Astrocyte (in vitro differentiated cells and primary cell): ENCODE measurements at regions not wholly inside any gene's neighbourhood (a gene's known extent, or its start where the extent isn't known, plus 50 kb on each side); places are given as distances from the start of the nearest gene placed in this dataset.

Source experiments
- CTCF ChIP-seq: IDR thresholded peaks from 2 replicates; pipeline ENCODE4 v1.5.1; 2011; ENCODE audit warnings: low read depth, mild to moderate bottlenecking, inconsistent platforms, low read length, moderate library complexity; ENCODE audit not compliant: insufficient read depth
- EZH2 ChIP-seq: IDR thresholded peaks from 2 replicates; pipeline ENCODE4 v1.6.1; 2012; ENCODE audit warnings: mild to moderate bottlenecking, low read length, inconsistent platforms; ENCODE audit not compliant: insufficient read depth

- TF ChIP-seq EZH2 (no peak), CTCF (no peak)
These were observed 204.8 kb upstream of the KYNU start for GRCh38 chr2:142672698-142673097.
